H9 (cell line): ENCODE measurements at regions not wholly inside any gene's neighbourhood (a gene's known extent, or its start where the extent isn't known, plus 50 kb on each side); places are given as distances from the start of the nearest gene placed in this dataset.

Experiments used
- DNase-seq: peaks from one replicate; pipeline ENCODE4 v3.0.0-alpha.2; 2017
- H2AFZ ChIP-seq: one replicate; pipeline ENCODE4 v1.6.1; 2013; ENCODE audit warnings: mild to moderate bottlenecking, low read length, control low read depth, moderate library complexity
- H2AK5ac ChIP-seq: 2 replicates; pipeline ENCODE4 v1.6.1; 2013; ENCODE audit warnings: low read length, control low read depth, mixed read lengths; ENCODE audit not compliant: insufficient read length
- H2BK120ac ChIP-seq: one replicate; pipeline ENCODE4 v1.6.1; 2013; ENCODE audit warnings: low read depth, mild to moderate bottlenecking, low read length, control low read depth, inconsistent platforms; ENCODE audit not compliant: poor library complexity, severe bottlenecking
- H2BK12ac ChIP-seq: 2 replicates; pipeline ENCODE4 v1.6.1; 2013; ENCODE audit warnings: low read length, control low read depth, mixed read lengths, low read depth; ENCODE audit not compliant: insufficient read length
- H2BK15ac ChIP-seq: 2 replicates; pipeline ENCODE4 v1.6.1; 2013; ENCODE audit warnings: low read depth, low read length, control low read depth
- H2BK20ac ChIP-seq: one replicate; pipeline ENCODE4 v1.6.1; 2013; ENCODE audit warnings: low read depth, mild to moderate bottlenecking, low read length, control low read depth, inconsistent platforms; ENCODE audit not compliant: poor library complexity, severe bottlenecking
- H2BK5ac ChIP-seq: 2 replicates; pipeline ENCODE4 v1.6.1; 2013; ENCODE audit warnings: low read length, control low read depth, mixed read lengths; ENCODE audit not compliant: insufficient read length
- H3K14ac ChIP-seq: 2 replicates; pipeline ENCODE4 v1.6.1; 2013; ENCODE audit warnings: low read length, control low read depth; ENCODE audit not compliant: insufficient read depth
- H3K18ac ChIP-seq: 2 replicates; pipeline ENCODE4 v1.6.1; 2013; ENCODE audit warnings: low read depth, mild to moderate bottlenecking, mixed read lengths, low read length, control low read depth; ENCODE audit not compliant: insufficient read length
- H3K23ac ChIP-seq: 2 replicates; pipeline ENCODE4 v1.6.1; 2013; ENCODE audit warnings: low read length, control low read depth, mixed read lengths, low read depth; ENCODE audit not compliant: insufficient read length
- H3K23me2 ChIP-seq: 2 replicates; pipeline ENCODE4 v1.6.1; 2013; ENCODE audit warnings: low read depth, mild to moderate bottlenecking, mixed read lengths, low read length, control low read depth; ENCODE audit not compliant: insufficient read length, poor library complexity, severe bottlenecking
- H3K27ac ChIP-seq: 2 replicates; pipeline ENCODE4 v1.5.1; 2013; ENCODE audit warnings: low read length, control low read depth, mixed read lengths, low read depth; ENCODE audit not compliant: insufficient read length
- H3K27me3 ChIP-seq: 2 replicates; pipeline ENCODE4 v1.6.1; 2013; ENCODE audit warnings: low read length, control low read depth, inconsistent platforms; ENCODE audit not compliant: insufficient read depth
- H3K4ac ChIP-seq: 2 replicates; pipeline ENCODE4 v1.6.1; 2013; ENCODE audit warnings: low read depth, mild to moderate bottlenecking, control low read depth, inconsistent platforms, low read length, moderate library complexity
- H3K4me1 ChIP-seq: 2 replicates; pipeline ENCODE4 v1.6.1; 2013; ENCODE audit warnings: low read length, control low read depth, inconsistent platforms; ENCODE audit not compliant: insufficient read depth
- H3K4me2 ChIP-seq: 2 replicates; pipeline ENCODE4 v1.6.1; 2013; ENCODE audit warnings: low read length, control low read depth, mixed read lengths; ENCODE audit not compliant: insufficient read length, insufficient read depth
- H3K56ac ChIP-seq: 2 replicates; pipeline ENCODE4 v1.6.1; 2013; ENCODE audit warnings: low read depth, mild to moderate bottlenecking, mixed read lengths, low read length, control low read depth; ENCODE audit not compliant: insufficient read length
- H3K79me1 ChIP-seq: 2 replicates; pipeline ENCODE4 v1.6.1; 2013; ENCODE audit warnings: low read depth, mild to moderate bottlenecking, moderate library complexity, low read length, control low read depth, inconsistent platforms; ENCODE audit not compliant: insufficient read depth, poor library complexity, severe bottlenecking
- H3K79me2 ChIP-seq: 2 replicates; pipeline ENCODE4 v1.6.1; 2013; ENCODE audit warnings: low read length, control low read depth, inconsistent platforms; ENCODE audit not compliant: insufficient read depth
- H3K9ac ChIP-seq: 2 replicates; pipeline ENCODE4 v1.6.1; 2013; ENCODE audit warnings: low read length, control low read depth, mixed read lengths; ENCODE audit not compliant: insufficient read length; ENCODE audit errors: extremely low read depth
- H3K9me3 ChIP-seq: one replicate; pipeline ENCODE4 v1.6.1; 2013; ENCODE audit warnings: low read depth, low read length, inconsistent platforms; ENCODE audit not compliant: control insufficient read depth
- H3T11ph ChIP-seq: one replicate; pipeline ENCODE4 v1.6.1; 2013; ENCODE audit warnings: mild to moderate bottlenecking, low read length, control low read depth, inconsistent platforms
- H4K20me1 ChIP-seq: one replicate; pipeline ENCODE4 v1.6.1; 2013; ENCODE audit not compliant: control insufficient read depth, insufficient read length, insufficient read depth
- H4K5ac ChIP-seq: 2 replicates; pipeline ENCODE4 v1.6.1; 2013; ENCODE audit warnings: low read depth, mild to moderate bottlenecking, mixed read lengths, low read length, control low read depth; ENCODE audit not compliant: insufficient read length
- H4K8ac ChIP-seq: replicated peaks from 2 replicates; pipeline ENCODE4 v1.6.1; 2013; ENCODE audit warnings: low read length, control low read depth, mixed read lengths, low read depth; ENCODE audit not compliant: insufficient read length
- H4K91ac ChIP-seq: 2 replicates; pipeline ENCODE4 v1.6.1; 2013; ENCODE audit warnings: low read depth, mild to moderate bottlenecking, moderate library complexity, mixed read lengths, low read length, control low read depth; ENCODE audit not compliant: insufficient read length
- H3K27ac Mint-ChIP-seq, 3 experiments: 2 replicates in 2 of 3; 3 replicates in 1 of 3; pipeline ENCODE4 v1.8.0; 2020 to 2021; ENCODE audit warnings: mixed read lengths in 3 of 3, mild to moderate bottlenecking in 1 of 3, moderate library complexity in 1 of 3
- H3K27me3 Mint-ChIP-seq: 2 replicates; pipeline ENCODE4 v1.8.0; 2021; ENCODE audit warnings: low read depth, mild to moderate bottlenecking, moderate library complexity, mixed read lengths
- H3K36me3 Mint-ChIP-seq, 3 experiments: 2 replicates in 2 of 3; 3 replicates in 1 of 3; pipeline ENCODE4 v1.8.0; 2020 to 2021; ENCODE audit warnings: low read depth in 3 of 3, mixed read lengths in 3 of 3; ENCODE audit not compliant: insufficient read depth in 1 of 3
- H3K4me1 Mint-ChIP-seq, 2 experiments: 2 replicates each; pipeline ENCODE4 v1.8.0; 2020; ENCODE audit warnings: mixed read lengths in 2 of 2
- H3K4me3 Mint-ChIP-seq, 2 experiments: 2 replicates in 1 of 2; 3 replicates in 1 of 2; pipeline ENCODE4 v1.8.0; 2020 to 2021; ENCODE audit warnings: mild to moderate bottlenecking in 2 of 2, mixed read lengths in 2 of 2, moderate library complexity in 1 of 2
- H3K9me3 Mint-ChIP-seq, 2 experiments: 2 replicates in 1 of 2; 3 replicates in 1 of 2; pipeline ENCODE4 v1.8.0; 2020; ENCODE audit warnings: mild to moderate bottlenecking in 2 of 2, mixed read lengths in 2 of 2, moderate library complexity in 1 of 2
- WGBS: extraction: QIAGEN DNeasy Blood & Tissue Kit; methylation state at CpG from one replicate; pipeline ENCODE4 v1.1.7; 2013; ENCODE audit warnings: missing lambda C conversion rate, low lambda C conversion rate, mixed read lengths; ENCODE audit not compliant: insufficient read length; ENCODE audit errors: extremely low coverage; 5-methylcytosine and 5-hydroxymethylcytosine counted together
- TF ChIP-seq, protein P1 (sequence below): fragments of 200-600 bp; sonication (generic); conservative IDR thresholded peaks from 3 replicates; pipeline ENCODE4 v1.8.0; 2021; ENCODE audit warnings: antibody characterized with exemption, mild to moderate bottlenecking

DNA sequence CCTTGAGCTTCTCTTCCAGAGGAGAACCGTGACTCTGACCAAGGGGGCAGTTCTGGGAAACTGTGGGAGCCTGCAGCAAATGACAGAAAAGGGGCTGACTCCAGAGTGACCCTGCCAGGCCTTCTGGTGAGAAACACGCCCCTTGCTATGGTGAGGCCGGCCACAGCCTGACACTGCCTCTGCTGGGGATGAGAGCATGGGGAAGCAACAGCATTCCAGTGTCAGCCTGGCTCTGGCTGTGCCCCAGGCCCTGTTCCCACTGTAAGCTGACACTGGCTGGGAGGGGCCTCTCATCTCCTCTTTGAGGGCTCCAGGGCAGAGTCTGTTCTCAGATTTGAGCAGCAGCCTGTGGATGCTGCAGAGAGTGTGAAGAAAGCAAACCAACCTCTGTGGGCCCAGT lies 180.0 kb upstream of the IL12B start:
- Histone ChIP-seq H2AK5ac (no peak overlapping the region), H3K9me3 (no peaks in the 10 kb centered on the region)

More for the DNA sequence above, 180.0 kb upstream of the IL12B start:
- Histone ChIP-seq H3K14ac (no peak overlapping the region), H2BK5ac (no peak overlapping the region), H3K4me1 (no peaks in the 10 kb centered on the region), H2BK20ac (no peak overlapping the region), H3K4ac (no peak overlapping the region), H2AFZ (no peak overlapping the region), H3K27ac (no peak overlapping the region), H3K9ac (no peak overlapping the region), H3K23ac (no peak overlapping the region), H2BK12ac (no peak overlapping the region), H3K79me1 (no peaks in the 10 kb centered on the region), H4K91ac (no peak overlapping the region), H3K18ac (no peak overlapping the region), H3K27me3 (no peaks in the 10 kb centered on the region), H3K23me2 (no peaks in the 10 kb centered on the region), H3T11ph (no peak overlapping the region), H3K56ac (no peak overlapping the region), H2BK120ac (no peak overlapping the region), H4K20me1 (no peaks in the 10 kb centered on the region), H4K5ac (no peak overlapping the region), H2BK15ac (no peak overlapping the region), H4K8ac (no peak overlapping the region), H3K79me2 (no peaks in the 10 kb centered on the region), H3K4me2 (no peak overlapping the region)
- H3K4me1 Mint-ChIP-seq = peaks cover 8 to 12% of the 10 kb centered on the region in 2 experiments
- no peaks in the 10 kb centered on the region; the same call in 1 of the 2 replicates for H3K27me3 Mint-ChIP-seq
- peak overlapping the region in 1 of 2 experiments; percentile 33; a peak in 2 of 5 replicates for H3K4me3 Mint-ChIP-seq
- TF ChIP-seq, protein P1, sequence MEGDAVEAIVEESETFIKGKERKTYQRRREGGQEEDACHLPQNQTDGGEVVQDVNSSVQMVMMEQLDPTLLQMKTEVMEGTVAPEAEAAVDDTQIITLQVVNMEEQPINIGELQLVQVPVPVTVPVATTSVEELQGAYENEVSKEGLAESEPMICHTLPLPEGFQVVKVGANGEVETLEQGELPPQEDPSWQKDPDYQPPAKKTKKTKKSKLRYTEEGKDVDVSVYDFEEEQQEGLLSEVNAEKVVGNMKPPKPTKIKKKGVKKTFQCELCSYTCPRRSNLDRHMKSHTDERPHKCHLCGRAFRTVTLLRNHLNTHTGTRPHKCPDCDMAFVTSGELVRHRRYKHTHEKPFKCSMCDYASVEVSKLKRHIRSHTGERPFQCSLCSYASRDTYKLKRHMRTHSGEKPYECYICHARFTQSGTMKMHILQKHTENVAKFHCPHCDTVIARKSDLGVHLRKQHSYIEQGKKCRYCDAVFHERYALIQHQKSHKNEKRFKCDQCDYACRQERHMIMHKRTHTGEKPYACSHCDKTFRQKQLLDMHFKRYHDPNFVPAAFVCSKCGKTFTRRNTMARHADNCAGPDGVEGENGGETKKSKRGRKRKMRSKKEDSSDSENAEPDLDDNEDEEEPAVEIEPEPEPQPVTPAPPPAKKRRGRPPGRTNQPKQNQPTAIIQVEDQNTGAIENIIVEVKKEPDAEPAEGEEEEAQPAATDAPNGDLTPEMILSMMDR = peak; percentile 36; the same call in 2 of the 3 replicates
- H3K9me3 Mint-ChIP-seq = no peaks in the 10 kb centered on the region
- peak; percentile 93 for DNase-seq
- H3K36me3 Mint-ChIP-seq = no peaks in the 10 kb centered on the region; a peak in 1 of 7 replicates
- no CpG with 5 or more reads among the region's 3 CpGs for whole genome bisulfite sequencing
- H3K27ac Mint-ChIP-seq = no peak overlapping the region; a peak in 1 of 7 replicates
